Fibroblast of lung (primary cell): ENCODE measurements at regions not wholly inside any gene's neighbourhood (a gene's known extent, or its start where the extent isn't known, plus 50 kb on each side); places are given as distances from the start of the nearest gene placed in this dataset.

ENCODE experiments used
- DNase-seq, 2 donors: peaks; one replicate each; pipeline versions ENCODE4 v3.0.0 to v3.0.0-alpha.2; 2010; ENCODE audit warnings: low read depth in 2 of 2
- H2AFZ ChIP-seq: 2 replicates; pipeline ENCODE4 v1.5.1; 2012; ENCODE audit warnings: low read length, control low read depth, inconsistent platforms
- H3K27ac ChIP-seq: 2 replicates; pipeline ENCODE4 v1.5.1; 2011; ENCODE audit warnings: low read length, control low read depth; ENCODE audit not compliant: insufficient read depth
- H3K27me3 ChIP-seq: 2 replicates; pipeline ENCODE4 v1.5.1; 2011; ENCODE audit warnings: mild to moderate bottlenecking, low read length; ENCODE audit not compliant: control insufficient read depth, insufficient read depth
- H3K36me3 ChIP-seq: 2 replicates; pipeline ENCODE4 v1.5.1; 2011; ENCODE audit warnings: low read length; ENCODE audit not compliant: control insufficient read depth, insufficient read depth
- H3K4me1 ChIP-seq: 2 replicates; pipeline ENCODE4 v1.5.1; 2011; ENCODE audit warnings: low read length; ENCODE audit not compliant: control insufficient read depth, insufficient read depth; ENCODE audit errors: extremely low read depth
- H3K4me2 ChIP-seq: 2 replicates; pipeline ENCODE4 v1.5.1; 2011; ENCODE audit warnings: low read length, control low read depth; ENCODE audit not compliant: insufficient read depth; ENCODE audit errors: extremely low read depth
- H3K4me3 ChIP-seq, 4 experiments: fragments of 200-600 bp in 1 of 4; sonication (generic) in 1 of 4; replicated peaks in 1 of 4; 2 replicates each; pipeline ENCODE4 v1.5.1; 2011 to 2016; ENCODE audit warnings: low read length in 4 of 4, low read depth in 3 of 4, mild to moderate bottlenecking in 3 of 4, control low read depth in 2 of 4, inconsistent platforms in 1 of 4, mixed read lengths in 1 of 4; ENCODE audit not compliant: insufficient read depth in 1 of 4; ENCODE audit errors: control extremely low read depth in 1 of 4
- H3K79me2 ChIP-seq: 2 replicates; pipeline ENCODE4 v1.5.1; 2012; ENCODE audit warnings: mild to moderate bottlenecking, low read length, inconsistent platforms; ENCODE audit not compliant: control insufficient read depth, insufficient read depth
- H3K9ac ChIP-seq: 2 replicates; pipeline ENCODE4 v1.5.1; 2011; ENCODE audit warnings: mild to moderate bottlenecking, low read length, control low read depth; ENCODE audit not compliant: insufficient read depth
- H3K9me3 ChIP-seq: 2 replicates; pipeline ENCODE4 v1.5.1; 2012; ENCODE audit warnings: low read depth, low read length; ENCODE audit not compliant: control insufficient read depth, insufficient read depth
- H4K20me1 ChIP-seq: 2 replicates; pipeline ENCODE4 v1.5.1; 2011; ENCODE audit warnings: low read length; ENCODE audit not compliant: control insufficient read depth, insufficient read depth; ENCODE audit errors: extremely low read depth
- CTCF ChIP-seq, 2 donors: IDR thresholded peaks in 1 of 2; conservative IDR thresholded peaks in 1 of 2; 1 replicate in 1 of 2; 2 replicates in 1 of 2; pipeline ENCODE4 v1.5.1; 2011 to 2012; ENCODE audit warnings: low read length in 2 of 2, control low read depth in 1 of 2, inconsistent platforms in 1 of 2, low read depth in 1 of 2, mild to moderate bottlenecking in 1 of 2
- EZH2 ChIP-seq: IDR thresholded peaks from 2 replicates; pipeline ENCODE4 v1.5.1; 2012; ENCODE audit warnings: low read length, control low read depth, mild to moderate bottlenecking; ENCODE audit errors: missing control alignments

- Histone ChIP-seq H3K9ac (no peak overlapping the region), H3K27ac (no peak overlapping the region), H3K4me1 (peaks cover 8% of the 10 kb centered on the region), H3K4me3 (no peak overlapping the region), H3K27me3 (no peaks in the 10 kb centered on the region), H3K9me3 (no peaks in the 10 kb centered on the region), H3K36me3 (no peaks in the 10 kb centered on the region), H3K4me2 (no peak overlapping the region), H3K79me2 (no peaks in the 10 kb centered on the region), H2AFZ (no peak overlapping the region), H4K20me1 (no peaks in the 10 kb centered on the region)
- DNase-seq, result no peak
- no peak for TF ChIP-seq EZH2
- no peak for TF ChIP-seq CTCF (conservative IDR thresholded peaks at IDR 0.05 in 1 of 2, IDR thresholded peaks at IDR 0.05 in 1 of 2; ENCODE audit: low read depth in 1 of 2, low read length in 2 of 2)
Observed at GRCh38 chr2:120797421-120798221, 62.0 kb downstream of the GLI2 start.

- Histone ChIP-seq H3K4me3 (no peak overlapping the region), H3K9ac (no peak overlapping the region), H3K4me2 (no peak overlapping the region), H2AFZ (no peak overlapping the region), H3K4me1 (peaks cover 3% of the 10 kb centered on the region), H3K9me3 (no peaks in the 10 kb centered on the region), H3K27ac (no peak overlapping the region), H3K27me3 (no peaks in the 10 kb centered on the region), H4K20me1 (no peaks in the 10 kb centered on the region), H3K36me3 (no peaks in the 10 kb centered on the region), H3K79me2 (no peaks in the 10 kb centered on the region)
- no peak for TF ChIP-seq EZH2
- TF ChIP-seq CTCF (conservative IDR thresholded peaks at IDR 0.05 in 1 of 2, IDR thresholded peaks at IDR 0.05 in 1 of 2; ENCODE audit: low read depth in 1 of 2, low read length in 2 of 2), result no peak
- DNase-seq, result no peak
Observed at GRCh38 chr2:120798567-120799247, 63.0 kb downstream of the GLI2 start.

DNA sequence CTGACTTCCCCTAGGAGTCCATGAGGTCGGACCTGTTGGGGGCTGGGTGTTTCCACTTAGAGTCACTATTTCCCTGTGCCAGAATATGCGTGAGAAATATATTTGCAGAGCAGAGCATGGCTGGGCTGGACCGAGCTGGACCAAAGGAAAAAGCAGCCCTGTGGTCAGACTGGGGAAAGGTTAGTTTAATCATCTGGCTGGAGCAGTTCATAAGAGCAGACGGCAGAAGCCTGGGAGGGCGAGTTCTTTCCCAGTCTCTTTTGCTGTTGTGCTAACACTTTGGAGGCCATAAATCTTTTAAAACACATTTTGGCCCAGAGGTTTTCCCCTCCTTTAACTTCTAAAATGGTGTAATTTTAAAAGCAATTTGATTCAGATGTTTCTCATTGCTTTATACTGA lies 66.5 kb downstream of the GLI2 start:
- TF ChIP-seq EZH2 (no peak), CTCF (conservative IDR thresholded peaks at IDR 0.05 in 1 of 2, IDR thresholded peaks at IDR 0.05 in 1 of 2; ENCODE audit: low read depth in 1 of 2, low read length in 2 of 2) (no peak)
- DNase-seq, result peak; percentile 61 to 72
- H3K27me3 ChIP-seq, result no peaks in the 10 kb centered on the region
- H3K36me3 ChIP-seq, result peaks cover 2% of the 10 kb centered on the region
- no peaks in the 10 kb centered on the region for H3K79me2 ChIP-seq
- no peak overlapping the region for H3K27ac ChIP-seq
- H2AFZ ChIP-seq, result no peak overlapping the region
- no peaks in the 10 kb centered on the region for H3K4me1 ChIP-seq
- no peak overlapping the region for H3K4me2 ChIP-seq
- H3K4me3 ChIP-seq, result no peak overlapping the region
- no peaks in the 10 kb centered on the region for H4K20me1 ChIP-seq
- no peaks in the 10 kb centered on the region for H3K9me3 ChIP-seq
- H3K9ac ChIP-seq, result no peak overlapping the region
